RPMI8226 (cell line): ENCODE measurements at regions not wholly inside any gene's neighbourhood (a gene's known extent, or its start where the extent isn't known, plus 50 kb on each side); places are given as distances from the start of the nearest gene placed in this dataset.
"Not testable (repeated sequence)": the region's sequence is repeated elsewhere in the genome, so short reads cannot be mapped to it uniquely, and the experiment has no call there.

Source experiments
- DNase-seq: peaks from one replicate; pipeline ENCODE4 v3.0.0-alpha.2; 2015

- no peak for DNase-seq
Measured at GRCh38 chr1:88453295-88453694, 230.8 kb upstream of the PKN2 start.

DNA sequence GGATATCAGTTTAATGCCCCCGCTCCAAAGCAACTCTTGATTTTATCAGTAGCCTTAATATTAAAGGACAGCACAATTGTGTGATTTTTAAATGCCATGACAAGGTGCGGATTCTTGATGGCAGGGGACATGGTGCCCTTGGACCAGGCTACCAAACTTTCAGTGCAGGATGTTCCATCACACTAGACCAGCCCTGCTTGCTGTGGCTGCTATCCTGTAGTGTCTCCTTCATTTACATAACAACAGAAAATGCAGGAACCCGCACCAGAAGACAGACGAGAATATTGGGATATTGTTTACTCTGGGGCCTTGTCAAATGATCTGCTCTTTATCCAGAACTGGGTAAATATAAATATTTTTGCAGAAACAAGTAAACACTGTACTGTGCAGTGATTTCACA lies 229.3 kb upstream of the PKN2 start:
- no peak for DNase-seq

GRCh38 chr1:88455621-88456256 lies 228.3 kb upstream of the PKN2 start:
- no peak for DNase-seq

GRCh38 chr1:88457197-88457596 lies 226.9 kb upstream of the PKN2 start:
- no peak for DNase-seq

DNA sequence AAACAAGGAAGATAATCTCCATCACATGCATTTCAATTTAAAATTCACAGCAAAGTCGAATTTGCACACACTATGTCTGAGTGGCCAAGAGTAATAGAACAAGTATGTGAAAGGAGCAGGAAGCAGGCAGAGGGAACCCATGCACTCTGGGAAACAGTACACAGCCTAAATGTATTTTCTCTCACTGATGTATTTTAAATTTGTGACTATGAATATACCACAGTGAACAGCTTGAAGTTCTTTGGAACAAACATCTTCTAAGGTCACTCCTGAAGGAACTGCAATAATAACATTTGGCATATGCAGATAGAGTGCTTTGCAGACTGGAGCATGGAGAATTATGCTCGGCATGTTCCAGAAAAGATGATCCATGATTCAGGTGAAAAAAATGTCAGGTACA lies 223.1 kb upstream of the PKN2 start:
- no peak for DNase-seq

- no peak for DNase-seq
Measured at GRCh38 chr1:88462096-88462487, 222.0 kb upstream of the PKN2 start.

DNA sequence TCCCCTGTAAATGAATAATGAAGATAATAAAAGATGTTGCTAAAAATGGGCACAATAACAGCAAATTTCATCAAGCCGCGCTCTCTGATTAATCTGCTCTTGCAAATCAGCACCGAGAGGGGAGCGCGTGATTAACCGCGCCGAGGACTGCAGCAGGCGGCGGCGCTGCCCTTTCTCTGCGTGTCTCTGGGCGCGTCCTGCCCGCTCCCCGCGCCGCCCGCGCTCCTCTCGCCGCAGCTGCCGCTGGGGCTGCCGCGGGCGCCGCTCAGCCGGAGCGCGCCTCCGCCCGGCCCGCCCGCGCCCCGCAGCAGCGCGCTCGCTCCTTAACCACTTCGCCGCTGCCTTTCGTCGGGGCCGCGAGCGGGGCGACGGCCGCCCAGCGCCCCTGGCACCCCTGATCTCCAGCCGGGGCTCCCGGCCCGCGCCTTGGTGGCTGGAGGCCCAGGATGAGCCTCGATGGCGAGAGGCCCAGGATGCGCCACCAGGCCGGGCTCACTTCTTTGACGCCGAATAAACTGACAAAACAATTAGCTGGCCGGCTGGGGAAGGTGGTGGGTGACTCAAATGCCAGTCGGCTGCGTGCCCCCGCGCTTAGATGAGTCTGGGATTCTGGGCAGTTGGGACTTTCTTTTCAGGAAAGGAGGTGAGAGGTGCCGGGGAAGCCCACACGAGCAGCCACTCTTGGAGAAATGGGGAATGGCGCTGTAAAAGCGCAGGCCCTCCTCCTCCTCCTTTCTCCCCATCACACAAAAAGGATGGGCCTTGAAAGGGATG lies 221.4 kb upstream of the PKN2 start:
- no peak for DNase-seq

DNA sequence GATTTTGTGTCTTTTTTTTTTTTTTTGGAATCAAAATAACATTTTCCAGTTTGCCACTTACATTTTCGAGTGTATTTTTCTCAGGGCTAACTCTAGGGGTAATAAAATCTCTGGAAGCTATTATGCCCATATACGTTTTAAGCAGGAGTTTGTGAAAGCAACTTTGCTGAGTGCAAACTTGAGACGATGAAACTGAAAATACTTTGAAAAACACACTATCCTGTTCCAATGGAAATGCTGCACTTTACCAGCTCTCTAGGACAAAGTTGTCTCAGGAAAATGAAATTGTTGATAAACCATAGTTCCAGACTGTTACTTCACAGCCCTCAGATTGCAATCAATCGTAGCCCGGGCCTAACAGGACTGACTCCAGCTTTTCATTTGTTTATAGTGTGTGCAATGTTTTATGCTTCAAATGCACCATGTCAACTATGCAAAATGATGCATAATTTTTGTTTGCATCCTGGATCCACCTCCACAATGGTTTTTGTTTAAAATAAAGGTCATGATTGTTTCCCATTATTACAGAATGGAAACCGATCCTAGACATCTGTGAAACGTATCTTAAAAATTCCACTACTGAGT lies 220.6 kb upstream of the PKN2 start:
- no peak for DNase-seq

DNA sequence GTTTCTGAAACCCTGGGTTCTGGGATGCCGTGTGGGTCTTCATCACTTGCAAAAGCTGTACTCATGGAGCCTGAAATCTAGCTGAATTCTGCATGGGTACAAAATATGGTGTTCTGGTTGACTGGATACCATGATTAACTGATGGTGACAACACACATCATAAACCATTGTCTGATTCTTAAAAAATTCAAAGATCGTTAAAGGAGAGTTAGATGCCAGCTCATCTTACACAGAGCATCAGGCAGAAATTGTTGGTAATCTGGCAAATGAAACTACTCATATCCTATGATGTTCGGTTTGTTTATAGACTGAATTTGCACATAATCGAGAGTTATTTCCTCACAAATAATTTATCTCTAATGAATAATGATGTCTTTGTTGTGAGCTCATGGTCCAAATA lies 218.1 kb upstream of the PKN2 start:
- no peak for DNase-seq

GRCh38 chr1:88466899-88467580 lies 217.0 kb upstream of the PKN2 start:
- no peak for DNase-seq

- no peak for DNase-seq
Measured at GRCh38 chr1:88472298-88472697, 211.8 kb upstream of the PKN2 start.

DNA sequence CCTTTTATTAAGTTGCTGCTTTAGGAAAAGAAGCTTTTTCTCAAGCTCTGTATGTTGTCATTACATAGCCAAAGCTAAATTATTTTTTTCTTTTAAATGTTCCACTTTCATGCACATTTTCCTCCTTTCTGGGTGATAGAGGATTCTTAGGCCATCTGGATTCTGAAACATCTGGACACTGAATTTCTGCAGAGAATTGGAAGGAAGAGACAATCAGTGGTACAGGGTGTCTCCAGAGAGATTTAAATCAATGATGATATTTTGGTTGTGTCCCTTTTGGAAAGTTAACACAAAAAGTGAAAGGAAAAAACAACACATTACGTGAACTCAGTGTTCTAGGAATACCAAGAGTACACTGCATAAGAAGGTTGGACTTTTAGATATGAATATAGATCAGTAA lies 211.4 kb upstream of the PKN2 start:
- DNase-seq = no peak

- no peak for DNase-seq
Measured at GRCh38 chr1:88474555-88475304, 209.3 kb upstream of the PKN2 start.

GRCh38 chr1:88484881-88485280 lies 199.2 kb upstream of the PKN2 start:
- no peak for DNase-seq

DNA sequence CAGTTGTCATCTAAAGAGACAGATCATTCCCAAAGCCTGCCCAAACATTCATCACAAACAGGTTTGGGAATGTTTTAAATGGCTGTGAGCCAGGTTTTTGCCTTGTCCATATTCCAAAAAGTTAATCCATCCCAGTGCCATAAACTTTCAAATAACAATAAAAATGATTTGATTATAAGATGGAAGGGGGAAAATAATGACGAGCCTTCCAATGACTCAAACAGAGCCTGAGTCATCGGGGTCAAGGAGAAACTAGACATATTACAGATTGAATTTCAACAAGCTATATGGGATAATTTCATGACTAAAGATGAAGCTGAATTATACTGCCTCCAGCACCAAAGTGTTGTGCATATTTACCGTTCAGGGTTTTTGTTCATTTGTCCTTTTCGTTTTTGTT lies 195.8 kb upstream of the PKN2 start:
- DNase-seq = no peak

DNA sequence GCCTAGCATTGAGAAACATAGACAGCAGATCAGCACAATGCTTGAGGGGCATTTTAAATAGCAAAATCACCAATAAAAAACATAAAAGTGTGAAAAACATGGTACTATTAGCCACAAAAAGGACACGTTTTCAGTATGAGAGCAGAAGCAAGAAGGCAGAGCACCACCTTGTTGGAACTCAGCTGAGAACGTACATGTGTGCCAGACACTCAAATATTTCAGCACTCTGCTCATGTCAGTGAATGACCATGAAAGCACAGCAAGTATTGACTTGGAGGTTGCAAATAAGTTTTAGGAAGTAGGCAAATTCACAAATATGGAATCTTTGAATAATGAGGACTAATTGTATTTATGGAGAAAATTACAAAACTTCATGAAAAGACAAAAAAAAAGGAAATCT lies 193.4 kb upstream of the PKN2 start:
- no peak for DNase-seq

- no peak for DNase-seq
Measured at GRCh38 chr1:88499671-88500070, 184.4 kb upstream of the PKN2 start.

DNA sequence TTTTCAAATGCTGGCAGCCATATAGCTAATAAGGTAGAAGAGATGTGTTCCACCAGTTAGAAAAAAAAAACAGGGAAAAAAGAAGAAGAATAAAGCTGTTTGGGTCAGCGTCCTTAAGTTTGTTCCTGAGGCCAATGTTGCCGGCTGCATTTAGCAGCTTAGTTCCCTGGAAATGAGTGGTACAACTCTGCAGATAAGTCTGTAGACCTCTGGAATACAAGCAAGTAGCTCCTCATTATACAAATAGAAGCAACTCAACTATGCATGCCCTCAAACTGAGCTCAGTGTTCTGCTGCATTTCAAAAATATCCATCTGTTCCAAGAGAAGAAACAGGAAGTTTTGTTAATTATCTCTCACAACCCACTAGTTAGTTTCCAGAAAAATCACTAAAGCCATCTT lies 181.2 kb upstream of the PKN2 start:
- no peak for DNase-seq

- DNase-seq = no peak
Measured at GRCh38 chr1:88503646-88504045, 180.4 kb upstream of the PKN2 start.

GRCh38 chr1:88504601-88505000 lies 179.5 kb upstream of the PKN2 start:
- DNase-seq = no peak

GRCh38 chr1:88509379-88509778 lies 174.7 kb upstream of the PKN2 start:
- DNase-seq = no peak

DNA sequence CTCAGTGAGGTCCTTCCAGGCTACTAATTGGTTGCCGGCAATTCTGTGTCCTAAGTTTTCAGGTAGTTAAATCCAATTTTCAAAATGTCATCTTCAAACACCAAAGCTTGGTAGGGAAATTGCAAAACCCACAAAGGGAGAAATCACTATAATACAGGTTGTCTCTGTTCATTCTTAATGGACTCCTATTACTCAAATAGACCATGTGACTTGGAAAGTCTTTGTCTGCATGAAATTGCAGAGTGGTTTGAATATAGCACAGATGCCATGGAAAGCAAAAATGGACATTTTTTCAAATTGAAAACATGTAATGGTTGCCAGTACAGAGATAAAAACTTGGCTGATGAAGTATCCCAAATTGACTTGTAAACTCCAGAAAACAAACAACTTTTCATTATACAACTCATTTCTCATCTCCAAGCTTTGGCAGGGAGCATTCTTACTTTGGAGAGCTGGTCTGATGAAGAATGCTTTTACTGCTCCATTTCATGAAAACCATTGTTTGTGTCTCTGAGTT lies 169.5 kb upstream of the PKN2 start:
- DNase-seq = no peak

DNA sequence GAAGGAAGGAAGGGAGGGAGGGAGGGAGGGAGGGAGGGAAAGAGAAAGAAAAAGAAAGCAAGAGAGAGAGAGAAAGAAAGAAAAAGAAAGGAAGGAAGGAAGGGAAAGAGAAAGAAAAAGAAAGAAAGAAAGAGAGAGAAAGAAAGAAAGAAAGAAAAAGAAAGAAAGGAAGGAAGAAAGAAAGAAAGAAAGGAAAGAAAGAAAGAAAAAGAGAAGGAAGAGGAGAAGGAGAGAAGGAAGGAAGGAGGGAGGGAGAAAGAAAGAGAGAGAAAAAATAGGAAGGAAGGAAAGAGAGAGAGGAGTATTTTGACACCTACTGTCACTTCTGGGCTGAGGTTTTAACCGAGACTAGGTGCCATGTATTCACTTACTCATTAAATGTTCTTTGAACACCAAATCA lies 166.6 kb upstream of the PKN2 start:
- DNase-seq = not testable (repeated sequence)
